ENCODE measurements at regions not wholly inside any gene's neighbourhood (a gene's known extent, or its start where the extent isn't known, plus 50 kb on each side); places are given as distances from the start of the nearest gene placed in this dataset.

- Histone ChIP-seq H3K27me3 (ENCODE audit: control insufficient read depth, insufficient read depth, low read length) (no peaks in the 10 kb centered on the region), H3K4me3 (ENCODE audit: low read depth, low read length) (no peak overlapping the region), H3K36me3 (ENCODE audit: control insufficient read depth, insufficient read depth, low read length) (no peaks in the 10 kb centered on the region)
- POLR2A ChIA-PET = no interaction called here
- DNase-seq (ENCODE audit: low read depth) = no peak
- CTCF ChIA-PET = no interaction called here
- TF ChIP-seq CTCF (IDR thresholded peaks at IDR 0.05; ENCODE audit: insufficient read depth, low read depth, low read length) = no peak
These were observed 1237.9 kb downstream of the FAM181B start for GRCh38 chr11:81495699-81496292.

- H3K27me3 ChIP-seq (ENCODE audit: control insufficient read depth, insufficient read depth, low read length) = no peaks in the 10 kb centered on the region
- ChIA-PET POLR2A (no interaction called here), CTCF (no interaction called here)
- no peak for DNase-seq (ENCODE audit: low read depth)
- H3K36me3 ChIP-seq (ENCODE audit: control insufficient read depth, insufficient read depth, low read length) = no peaks in the 10 kb centered on the region
- no peak overlapping the region for H3K4me3 ChIP-seq (ENCODE audit: low read depth, low read length)
- no peak for TF ChIP-seq CTCF (IDR thresholded peaks at IDR 0.05; ENCODE audit: insufficient read depth, low read depth, low read length)
These were observed 1239.2 kb downstream of the FAM181B start for GRCh38 chr11:81494431-81494830.

GRCh38 chr11:81492923-81493445 lies 1240.7 kb downstream of the FAM181B start:
- no peaks in the 10 kb centered on the region for H3K36me3 ChIP-seq (ENCODE audit: control insufficient read depth, insufficient read depth, low read length)
- no peak for DNase-seq (ENCODE audit: low read depth)
- H3K27me3 ChIP-seq (ENCODE audit: control insufficient read depth, insufficient read depth, low read length) = no peaks in the 10 kb centered on the region
- POLR2A ChIA-PET = no interaction called here
- H3K4me3 ChIP-seq (ENCODE audit: low read depth, low read length) = no peak overlapping the region
- CTCF ChIA-PET = no interaction called here
- TF ChIP-seq CTCF (IDR thresholded peaks at IDR 0.05; ENCODE audit: insufficient read depth, low read depth, low read length) = no peak

GRCh38 chr11:81487109-81487508 lies 1246.6 kb downstream of the FAM181B start:
- Histone ChIP-seq H3K36me3 (ENCODE audit: control insufficient read depth, insufficient read depth, low read length) (no peaks in the 10 kb centered on the region), H3K27me3 (ENCODE audit: control insufficient read depth, insufficient read depth, low read length) (no peaks in the 10 kb centered on the region), H3K4me3 (ENCODE audit: low read depth, low read length) (no peak overlapping the region)
- ChIA-PET POLR2A (no interaction called here), CTCF (no interaction called here)
- DNase-seq (ENCODE audit: low read depth) = no peak
- TF ChIP-seq CTCF (IDR thresholded peaks at IDR 0.05; ENCODE audit: insufficient read depth, low read depth, low read length) = no peak

GRCh38 chr11:81484196-81484595 lies 1249.5 kb downstream of the FAM181B start:
- Histone ChIP-seq H3K27me3 (ENCODE audit: control insufficient read depth, insufficient read depth, low read length) (no peaks in the 10 kb centered on the region), H3K36me3 (ENCODE audit: control insufficient read depth, insufficient read depth, low read length) (no peaks in the 10 kb centered on the region), H3K4me3 (ENCODE audit: low read depth, low read length) (no peak overlapping the region)
- ChIA-PET POLR2A (no interaction called here), CTCF (no interaction called here)
- DNase-seq (ENCODE audit: low read depth) = no peak
- no peak for TF ChIP-seq CTCF (IDR thresholded peaks at IDR 0.05; ENCODE audit: insufficient read depth, low read depth, low read length)
